ENCODE measurements at regions not wholly inside any gene's neighbourhood (a gene's known extent, or its start where the extent isn't known, plus 50 kb on each side); places are given as distances from the start of the nearest gene placed in this dataset.

DNA sequence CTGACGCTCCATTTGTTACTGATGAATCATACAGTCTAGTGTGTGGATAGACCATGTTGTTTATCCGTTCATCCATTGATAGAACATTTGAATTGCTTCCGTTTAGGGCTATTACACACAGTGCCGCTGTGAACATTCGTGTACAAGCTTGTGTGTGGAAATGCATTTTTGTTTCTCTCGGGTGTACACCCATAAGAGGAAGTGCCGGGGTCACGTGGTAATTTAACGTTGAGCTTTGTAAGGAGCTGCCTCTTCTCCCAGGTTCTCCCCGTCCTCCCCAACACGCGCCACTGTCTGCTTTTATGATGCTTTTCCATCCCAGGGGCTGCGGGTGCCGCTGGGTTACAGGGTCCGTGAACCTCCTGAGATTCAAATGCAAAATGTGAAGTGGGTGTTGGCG, 142.3 kb downstream of the IGLL1 start:
- TF ChIP-seq, protein P1, sequence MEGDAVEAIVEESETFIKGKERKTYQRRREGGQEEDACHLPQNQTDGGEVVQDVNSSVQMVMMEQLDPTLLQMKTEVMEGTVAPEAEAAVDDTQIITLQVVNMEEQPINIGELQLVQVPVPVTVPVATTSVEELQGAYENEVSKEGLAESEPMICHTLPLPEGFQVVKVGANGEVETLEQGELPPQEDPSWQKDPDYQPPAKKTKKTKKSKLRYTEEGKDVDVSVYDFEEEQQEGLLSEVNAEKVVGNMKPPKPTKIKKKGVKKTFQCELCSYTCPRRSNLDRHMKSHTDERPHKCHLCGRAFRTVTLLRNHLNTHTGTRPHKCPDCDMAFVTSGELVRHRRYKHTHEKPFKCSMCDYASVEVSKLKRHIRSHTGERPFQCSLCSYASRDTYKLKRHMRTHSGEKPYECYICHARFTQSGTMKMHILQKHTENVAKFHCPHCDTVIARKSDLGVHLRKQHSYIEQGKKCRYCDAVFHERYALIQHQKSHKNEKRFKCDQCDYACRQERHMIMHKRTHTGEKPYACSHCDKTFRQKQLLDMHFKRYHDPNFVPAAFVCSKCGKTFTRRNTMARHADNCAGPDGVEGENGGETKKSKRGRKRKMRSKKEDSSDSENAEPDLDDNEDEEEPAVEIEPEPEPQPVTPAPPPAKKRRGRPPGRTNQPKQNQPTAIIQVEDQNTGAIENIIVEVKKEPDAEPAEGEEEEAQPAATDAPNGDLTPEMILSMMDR (IDR thresholded peaks at IDR 0.05), result no peak
- no peak for TF ChIP-seq POLR2AphosphoS5 (IDR thresholded peaks at IDR 0.05; ENCODE audit: low read depth, low read length)
- TF ChIP-seq TCF7L2 (IDR thresholded peaks at IDR 0.05; ENCODE audit: low read depth, low read length), result no peak
- TF ChIP-seq, protein P2, sequence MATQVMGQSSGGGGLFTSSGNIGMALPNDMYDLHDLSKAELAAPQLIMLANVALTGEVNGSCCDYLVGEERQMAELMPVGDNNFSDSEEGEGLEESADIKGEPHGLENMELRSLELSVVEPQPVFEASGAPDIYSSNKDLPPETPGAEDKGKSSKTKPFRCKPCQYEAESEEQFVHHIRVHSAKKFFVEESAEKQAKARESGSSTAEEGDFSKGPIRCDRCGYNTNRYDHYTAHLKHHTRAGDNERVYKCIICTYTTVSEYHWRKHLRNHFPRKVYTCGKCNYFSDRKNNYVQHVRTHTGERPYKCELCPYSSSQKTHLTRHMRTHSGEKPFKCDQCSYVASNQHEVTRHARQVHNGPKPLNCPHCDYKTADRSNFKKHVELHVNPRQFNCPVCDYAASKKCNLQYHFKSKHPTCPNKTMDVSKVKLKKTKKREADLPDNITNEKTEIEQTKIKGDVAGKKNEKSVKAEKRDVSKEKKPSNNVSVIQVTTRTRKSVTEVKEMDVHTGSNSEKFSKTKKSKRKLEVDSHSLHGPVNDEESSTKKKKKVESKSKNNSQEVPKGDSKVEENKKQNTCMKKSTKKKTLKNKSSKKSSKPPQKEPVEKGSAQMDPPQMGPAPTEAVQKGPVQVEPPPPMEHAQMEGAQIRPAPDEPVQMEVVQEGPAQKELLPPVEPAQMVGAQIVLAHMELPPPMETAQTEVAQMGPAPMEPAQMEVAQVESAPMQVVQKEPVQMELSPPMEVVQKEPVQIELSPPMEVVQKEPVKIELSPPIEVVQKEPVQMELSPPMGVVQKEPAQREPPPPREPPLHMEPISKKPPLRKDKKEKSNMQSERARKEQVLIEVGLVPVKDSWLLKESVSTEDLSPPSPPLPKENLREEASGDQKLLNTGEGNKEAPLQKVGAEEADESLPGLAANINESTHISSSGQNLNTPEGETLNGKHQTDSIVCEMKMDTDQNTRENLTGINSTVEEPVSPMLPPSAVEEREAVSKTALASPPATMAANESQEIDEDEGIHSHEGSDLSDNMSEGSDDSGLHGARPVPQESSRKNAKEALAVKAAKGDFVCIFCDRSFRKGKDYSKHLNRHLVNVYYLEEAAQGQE (IDR thresholded peaks at IDR 0.05; ENCODE audit: insufficient read depth in 1 of 2, low read depth in 2 of 2, low read length in 1 of 2), result no peak
- no peak for TF ChIP-seq SIN3A (IDR thresholded peaks at IDR 0.05; ENCODE audit: borderline replicate concordance, insufficient read depth, low read depth, low read length)
